PC-3 (cell line): ENCODE measurements at regions not wholly inside any gene's neighbourhood (a gene's known extent, or its start where the extent isn't known, plus 50 kb on each side); places are given as distances from the start of the nearest gene placed in this dataset.

Experiments used
- EZH2 ChIP-seq: fragments of 300-600 bp; sonication (generic); IDR thresholded peaks from one replicate; pipeline ENCODE4 v1.6.1; 2017; ENCODE audit warnings: antibody characterized with exemption, mild to moderate bottlenecking, low read length; ENCODE audit not compliant: unreplicated experiment
- TF ChIP-seq, protein P1 (sequence below): fragments of 300-600 bp; sonication (generic); conservative IDR thresholded peaks from 2 replicates; pipeline ENCODE4 v1.5.1; 2017; ENCODE audit warnings: antibody characterized with exemption, low read depth, mild to moderate bottlenecking, low read length

GRCh38 chr15:81595752-81596151 is 221.7 kb upstream of the TMC3 start:
- no peak for TF ChIP-seq EZH2
- TF ChIP-seq, protein P1, sequence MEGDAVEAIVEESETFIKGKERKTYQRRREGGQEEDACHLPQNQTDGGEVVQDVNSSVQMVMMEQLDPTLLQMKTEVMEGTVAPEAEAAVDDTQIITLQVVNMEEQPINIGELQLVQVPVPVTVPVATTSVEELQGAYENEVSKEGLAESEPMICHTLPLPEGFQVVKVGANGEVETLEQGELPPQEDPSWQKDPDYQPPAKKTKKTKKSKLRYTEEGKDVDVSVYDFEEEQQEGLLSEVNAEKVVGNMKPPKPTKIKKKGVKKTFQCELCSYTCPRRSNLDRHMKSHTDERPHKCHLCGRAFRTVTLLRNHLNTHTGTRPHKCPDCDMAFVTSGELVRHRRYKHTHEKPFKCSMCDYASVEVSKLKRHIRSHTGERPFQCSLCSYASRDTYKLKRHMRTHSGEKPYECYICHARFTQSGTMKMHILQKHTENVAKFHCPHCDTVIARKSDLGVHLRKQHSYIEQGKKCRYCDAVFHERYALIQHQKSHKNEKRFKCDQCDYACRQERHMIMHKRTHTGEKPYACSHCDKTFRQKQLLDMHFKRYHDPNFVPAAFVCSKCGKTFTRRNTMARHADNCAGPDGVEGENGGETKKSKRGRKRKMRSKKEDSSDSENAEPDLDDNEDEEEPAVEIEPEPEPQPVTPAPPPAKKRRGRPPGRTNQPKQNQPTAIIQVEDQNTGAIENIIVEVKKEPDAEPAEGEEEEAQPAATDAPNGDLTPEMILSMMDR = no peak
